GM19452 (cell line): ENCODE measurements at regions not wholly inside any gene's neighbourhood (a gene's known extent, or its start where the extent isn't known, plus 50 kb on each side); places are given as distances from the start of the nearest gene placed in this dataset.

Source experiments
- ATAC-seq: cut with Tn5 transposase; IDR thresholded peaks from one replicate; pipeline ENCODE4 v1.9.1; 2021; ENCODE audit not compliant: unreplicated experiment

- no peak for ATAC-seq
Observed at GRCh38 chr14:58942516-58942915, 246.0 kb upstream of the DAAM1 start.

GRCh38 chr14:58944343-58944967 lies 244.0 kb upstream of the DAAM1 start:
- no peak for ATAC-seq

- no peak for ATAC-seq
Observed at GRCh38 chr14:58944968-58945356, 243.5 kb upstream of the DAAM1 start.

GRCh38 chr14:58946431-58946830 lies 242.0 kb upstream of the DAAM1 start:
- no peak for ATAC-seq

GRCh38 chr14:58947156-58947555 lies 241.3 kb upstream of the DAAM1 start:
- no peak for ATAC-seq

- ATAC-seq = no peak
Observed at GRCh38 chr14:58947814-58948445, 240.5 kb upstream of the DAAM1 start.

- ATAC-seq = no peak
Observed at GRCh38 chr14:58950555-58950954, 237.9 kb upstream of the DAAM1 start.

- no peak for ATAC-seq
Observed at GRCh38 chr14:58951143-58951542, 237.3 kb upstream of the DAAM1 start.

GRCh38 chr14:58954052-58954451 lies 234.4 kb upstream of the DAAM1 start:
- no peak for ATAC-seq

GRCh38 chr14:58954901-58955861 lies 233.3 kb upstream of the DAAM1 start:
- ATAC-seq = no peak

- no peak for ATAC-seq
Observed at GRCh38 chr14:58961045-58961731, 227.3 kb upstream of the DAAM1 start.

- no peak for ATAC-seq
Observed at GRCh38 chr14:58963873-58964597, 224.4 kb upstream of the DAAM1 start.

- ATAC-seq = no peak
Observed at GRCh38 chr14:58964598-58964928, 223.9 kb upstream of the DAAM1 start.

- no peak for ATAC-seq
Observed at GRCh38 chr14:58965601-58966000, 222.9 kb upstream of the DAAM1 start.

- no peak for ATAC-seq
Observed at GRCh38 chr14:58966997-58967396, 221.5 kb upstream of the DAAM1 start.

GRCh38 chr14:58969951-58970751 lies 218.3 kb upstream of the DAAM1 start:
- no peak for ATAC-seq

- ATAC-seq = no peak
Observed at GRCh38 chr14:58972233-58973017, 216.0 kb upstream of the DAAM1 start.

GRCh38 chr14:58977366-58977765 lies 211.1 kb upstream of the DAAM1 start:
- no peak for ATAC-seq

- ATAC-seq = no peak
Observed at GRCh38 chr14:58978343-58978742, 210.1 kb upstream of the DAAM1 start.
